WTC11 (cell line): ENCODE measurements at regions not wholly inside any gene's neighbourhood (a gene's known extent, or its start where the extent isn't known, plus 50 kb on each side); places are given as distances from the start of the nearest gene placed in this dataset.

Experiments used
- ATAC-seq: fragments of 200-7000 bp; cut with Tn5 transposase; 2 replicates; pipeline ENCODE4 v1.10.0; 2021; ENCODE audit warnings: mild to moderate bottlenecking, moderate library complexity
- CTCF ChIA-PET: fragments of 300-600 bp; sonication (Branson Sonifier 250); formaldehyde crosslinking; loops from one replicate; lab custom pipeline; 2021; ENCODE audit warnings: antibody characterized with exemption; lab: Charles Lee
- POLR2A ChIA-PET: fragments of 350-600 bp; sonication (Branson Sonifier 250); formaldehyde crosslinking; loops from one replicate; lab custom pipeline; 2021; ENCODE audit warnings: antibody characterized with exemption; lab: Charles Lee
- DNase-seq: peaks from one replicate; pipeline ENCODE4 v3.0.0; 2021; ENCODE audit warnings: low spot score
- H3K27ac Mint-ChIP-seq: 2 replicates; pipeline ENCODE4 v1.8.0; 2021; ENCODE audit warnings: mixed read lengths
- H3K27me3 Mint-ChIP-seq: 2 replicates; pipeline ENCODE4 v1.8.0; 2021; ENCODE audit warnings: low read depth, mild to moderate bottlenecking, moderate library complexity, mixed read lengths
- H3K36me3 Mint-ChIP-seq: 2 replicates; pipeline ENCODE4 v1.8.0; 2021; ENCODE audit warnings: mixed read lengths
- H3K4me1 Mint-ChIP-seq: 2 replicates; pipeline ENCODE4 v1.8.0; 2022; ENCODE audit warnings: mixed read lengths
- H3K4me3 Mint-ChIP-seq: 2 replicates; pipeline ENCODE4 v1.8.0; 2021; ENCODE audit warnings: mild to moderate bottlenecking, moderate library complexity, mixed read lengths
- H3K9me3 Mint-ChIP-seq: 2 replicates; pipeline ENCODE4 v1.8.0; 2021; ENCODE audit warnings: mixed read lengths
- CBFB ChIP-seq: sonication (generic); formaldehyde crosslinking; IDR thresholded peaks from 2 replicates; pipeline ENCODE4 v1.8.1; 2022; ENCODE audit warnings: mild to moderate bottlenecking, low read depth, missing genetic modification reagents
- EMX1 ChIP-seq: fragments of 250-450 bp; sonication (Bioruptor Pico); IDR thresholded peaks from 2 replicates; pipeline ENCODE4 v1.8.0; 2021; ENCODE audit warnings: mild to moderate bottlenecking
- ESRRA ChIP-seq: sonication (generic); formaldehyde crosslinking; IDR thresholded peaks from 2 replicates; pipeline ENCODE4 v1.8.1; 2022; ENCODE audit warnings: mild to moderate bottlenecking, missing genetic modification reagents, borderline replicate concordance
- FOXJ3 ChIP-seq: sonication (generic); formaldehyde crosslinking; IDR thresholded peaks from 2 replicates; pipeline ENCODE4 v1.9.0; 2021; ENCODE audit warnings: missing genetic modification reagents, mild to moderate bottlenecking, borderline replicate concordance
- FOXP1 ChIP-seq: sonication (generic); formaldehyde crosslinking; IDR thresholded peaks from 2 replicates; pipeline ENCODE4 v1.8.0; 2022; ENCODE audit warnings: missing genetic modification reagents, mild to moderate bottlenecking, moderate library complexity, borderline replicate concordance
- GABPB1 ChIP-seq: sonication (generic); formaldehyde crosslinking; IDR thresholded peaks from 2 replicates; pipeline ENCODE4 v1.8.1; 2023; ENCODE audit warnings: mild to moderate bottlenecking, missing genetic modification reagents
- MXD4 ChIP-seq: fragments of 250-450 bp; sonication (Bioruptor Pico); IDR thresholded peaks from 2 replicates; pipeline ENCODE4 v1.8.0; 2021; ENCODE audit warnings: mild to moderate bottlenecking, moderate library complexity, borderline replicate concordance
- NR1H2 ChIP-seq: sonication (generic); formaldehyde crosslinking; IDR thresholded peaks from 2 replicates; pipeline ENCODE4 v1.9.0; 2021; ENCODE audit warnings: mild to moderate bottlenecking, moderate library complexity, missing genetic modification reagents
- NR2C2 ChIP-seq: sonication (generic); formaldehyde crosslinking; IDR thresholded peaks from 2 replicates; pipeline ENCODE4 v1.8.0; 2022; ENCODE audit warnings: mild to moderate bottlenecking, missing genetic modification reagents
- RORB ChIP-seq: fragments of 250-450 bp; sonication (Bioruptor Pico); IDR thresholded peaks from 2 replicates; pipeline ENCODE4 v1.9.0; 2021; ENCODE audit warnings: mild to moderate bottlenecking
- SOX15 ChIP-seq: fragments of 250-450 bp; sonication (Bioruptor Pico); IDR thresholded peaks from 2 replicates; pipeline ENCODE4 v1.9.0; 2021; ENCODE audit warnings: mild to moderate bottlenecking
- TEAD1 ChIP-seq: sonication (generic); formaldehyde crosslinking; IDR thresholded peaks from 2 replicates; pipeline ENCODE4 v1.8.0; 2022; ENCODE audit warnings: mild to moderate bottlenecking, missing genetic modification reagents
- ZBTB21 ChIP-seq: sonication (generic); formaldehyde crosslinking; IDR thresholded peaks from 2 replicates; pipeline ENCODE4 v1.8.1; 2023; ENCODE audit warnings: mild to moderate bottlenecking, missing genetic modification reagents, borderline replicate concordance
- ZNF423 ChIP-seq: fragments of 250-450 bp; sonication (Bioruptor Pico); IDR thresholded peaks from 2 replicates; pipeline ENCODE4 v2.1.2; 2022; ENCODE audit warnings: mild to moderate bottlenecking, moderate library complexity
- TF ChIP-seq, protein P1 (sequence below): fragments of 250-450 bp; sonication (Bioruptor Pico); IDR thresholded peaks from 2 replicates; pipeline ENCODE4 v1.9.0; 2021; ENCODE audit warnings: mild to moderate bottlenecking
- TF ChIP-seq, protein P2 (sequence below): sonication (generic); formaldehyde crosslinking; IDR thresholded peaks from 2 replicates; pipeline ENCODE4 v1.8.0; 2023; ENCODE audit warnings: missing genetic modification reagents
- TF ChIP-seq, protein P3 (sequence below): sonication (generic); formaldehyde crosslinking; IDR thresholded peaks from 2 replicates; pipeline ENCODE4 v1.8.1; 2023; ENCODE audit warnings: mild to moderate bottlenecking, missing genetic modification reagents, moderate library complexity
- TF ChIP-seq, protein P4 (sequence below): fragments of 200-600 bp; IDR thresholded peaks from 2 replicates; pipeline ENCODE4 v1.8.0; 2022; ENCODE audit warnings: antibody characterized with exemption
- TF ChIP-seq, protein P5 (sequence below): fragments of 250-450 bp; sonication (Bioruptor Pico); conservative IDR thresholded peaks from 2 replicates; pipeline ENCODE4 v1.9.0; 2021; ENCODE audit warnings: mild to moderate bottlenecking
- TF ChIP-seq, protein P6 (sequence below): sonication (generic); formaldehyde crosslinking; IDR thresholded peaks from 2 replicates; pipeline ENCODE4 v1.8.1; 2022; ENCODE audit warnings: low read depth, missing genetic modification reagents, borderline replicate concordance

DNA sequence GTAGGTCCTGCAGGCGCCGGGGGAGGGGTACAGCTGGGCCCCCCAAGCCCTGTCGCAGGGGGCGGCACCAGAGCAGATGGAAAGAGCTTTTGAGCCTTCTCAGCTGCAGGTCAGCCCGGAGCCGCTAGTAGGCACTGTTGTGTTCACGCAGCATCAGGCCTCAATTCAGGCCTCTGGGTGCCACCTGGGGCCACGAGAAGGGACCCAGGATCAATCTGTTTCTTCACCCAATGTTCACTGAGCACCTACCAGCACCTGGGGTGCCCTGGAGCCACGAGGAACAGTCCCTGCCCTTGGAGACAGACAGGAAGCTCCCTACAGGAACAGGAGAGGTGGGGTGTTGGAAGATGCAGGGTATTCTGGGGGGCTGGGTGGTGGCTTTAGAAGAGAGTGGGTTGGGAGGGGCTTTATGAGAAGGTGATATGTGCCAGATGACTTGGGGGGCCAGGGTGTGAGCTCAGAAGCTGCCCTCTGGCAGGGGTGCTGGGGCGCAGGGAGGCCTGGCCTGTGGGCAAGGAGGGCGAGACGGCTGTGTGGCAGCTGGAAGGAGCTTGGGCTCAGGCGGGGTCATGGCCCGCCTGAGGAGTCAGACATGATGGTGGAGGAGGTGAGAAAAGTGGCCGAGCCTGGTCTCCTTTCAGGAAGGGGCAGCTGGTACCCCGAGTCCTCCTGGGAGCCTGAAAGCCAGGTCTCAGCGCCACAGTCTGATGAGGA, 121.9 kb upstream of the GSE1 start:
- POLR2A ChIA-PET: no interaction called here
- Mint-ChIP-seq H3K36me3 (no peaks in the 10 kb centered on the region), H3K27me3 (no peaks in the 10 kb centered on the region), H3K4me1 (peaks cover 17% of the 10 kb centered on the region)
- DNase-seq: peak; percentile 78
- TF ChIP-seq, protein P1, sequence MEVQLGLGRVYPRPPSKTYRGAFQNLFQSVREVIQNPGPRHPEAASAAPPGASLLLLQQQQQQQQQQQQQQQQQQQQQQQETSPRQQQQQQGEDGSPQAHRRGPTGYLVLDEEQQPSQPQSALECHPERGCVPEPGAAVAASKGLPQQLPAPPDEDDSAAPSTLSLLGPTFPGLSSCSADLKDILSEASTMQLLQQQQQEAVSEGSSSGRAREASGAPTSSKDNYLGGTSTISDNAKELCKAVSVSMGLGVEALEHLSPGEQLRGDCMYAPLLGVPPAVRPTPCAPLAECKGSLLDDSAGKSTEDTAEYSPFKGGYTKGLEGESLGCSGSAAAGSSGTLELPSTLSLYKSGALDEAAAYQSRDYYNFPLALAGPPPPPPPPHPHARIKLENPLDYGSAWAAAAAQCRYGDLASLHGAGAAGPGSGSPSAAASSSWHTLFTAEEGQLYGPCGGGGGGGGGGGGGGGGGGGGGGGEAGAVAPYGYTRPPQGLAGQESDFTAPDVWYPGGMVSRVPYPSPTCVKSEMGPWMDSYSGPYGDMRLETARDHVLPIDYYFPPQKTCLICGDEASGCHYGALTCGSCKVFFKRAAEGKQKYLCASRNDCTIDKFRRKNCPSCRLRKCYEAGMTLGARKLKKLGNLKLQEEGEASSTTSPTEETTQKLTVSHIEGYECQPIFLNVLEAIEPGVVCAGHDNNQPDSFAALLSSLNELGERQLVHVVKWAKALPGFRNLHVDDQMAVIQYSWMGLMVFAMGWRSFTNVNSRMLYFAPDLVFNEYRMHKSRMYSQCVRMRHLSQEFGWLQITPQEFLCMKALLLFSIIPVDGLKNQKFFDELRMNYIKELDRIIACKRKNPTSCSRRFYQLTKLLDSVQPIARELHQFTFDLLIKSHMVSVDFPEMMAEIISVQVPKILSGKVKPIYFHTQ (CRISPR knock-in tag): no peak
- no peak for TF ChIP-seq ESRRA (CRISPR knock-in tag)
- TF ChIP-seq, protein P2, sequence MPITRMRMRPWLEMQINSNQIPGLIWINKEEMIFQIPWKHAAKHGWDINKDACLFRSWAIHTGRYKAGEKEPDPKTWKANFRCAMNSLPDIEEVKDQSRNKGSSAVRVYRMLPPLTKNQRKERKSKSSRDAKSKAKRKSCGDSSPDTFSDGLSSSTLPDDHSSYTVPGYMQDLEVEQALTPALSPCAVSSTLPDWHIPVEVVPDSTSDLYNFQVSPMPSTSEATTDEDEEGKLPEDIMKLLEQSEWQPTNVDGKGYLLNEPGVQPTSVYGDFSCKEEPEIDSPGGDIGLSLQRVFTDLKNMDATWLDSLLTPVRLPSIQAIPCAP: no peak
- TF ChIP-seq EMX1: no peak
- TF ChIP-seq, protein P3, sequence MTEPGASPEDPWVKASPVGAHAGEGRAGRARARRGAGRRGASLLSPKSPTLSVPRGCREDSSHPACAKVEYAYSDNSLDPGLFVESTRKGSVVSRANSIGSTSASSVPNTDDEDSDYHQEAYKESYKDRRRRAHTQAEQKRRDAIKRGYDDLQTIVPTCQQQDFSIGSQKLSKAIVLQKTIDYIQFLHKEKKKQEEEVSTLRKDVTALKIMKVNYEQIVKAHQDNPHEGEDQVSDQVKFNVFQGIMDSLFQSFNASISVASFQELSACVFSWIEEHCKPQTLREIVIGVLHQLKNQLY: no peak
- TF ChIP-seq, protein P4, sequence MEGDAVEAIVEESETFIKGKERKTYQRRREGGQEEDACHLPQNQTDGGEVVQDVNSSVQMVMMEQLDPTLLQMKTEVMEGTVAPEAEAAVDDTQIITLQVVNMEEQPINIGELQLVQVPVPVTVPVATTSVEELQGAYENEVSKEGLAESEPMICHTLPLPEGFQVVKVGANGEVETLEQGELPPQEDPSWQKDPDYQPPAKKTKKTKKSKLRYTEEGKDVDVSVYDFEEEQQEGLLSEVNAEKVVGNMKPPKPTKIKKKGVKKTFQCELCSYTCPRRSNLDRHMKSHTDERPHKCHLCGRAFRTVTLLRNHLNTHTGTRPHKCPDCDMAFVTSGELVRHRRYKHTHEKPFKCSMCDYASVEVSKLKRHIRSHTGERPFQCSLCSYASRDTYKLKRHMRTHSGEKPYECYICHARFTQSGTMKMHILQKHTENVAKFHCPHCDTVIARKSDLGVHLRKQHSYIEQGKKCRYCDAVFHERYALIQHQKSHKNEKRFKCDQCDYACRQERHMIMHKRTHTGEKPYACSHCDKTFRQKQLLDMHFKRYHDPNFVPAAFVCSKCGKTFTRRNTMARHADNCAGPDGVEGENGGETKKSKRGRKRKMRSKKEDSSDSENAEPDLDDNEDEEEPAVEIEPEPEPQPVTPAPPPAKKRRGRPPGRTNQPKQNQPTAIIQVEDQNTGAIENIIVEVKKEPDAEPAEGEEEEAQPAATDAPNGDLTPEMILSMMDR: peak; percentile 86
- TF ChIP-seq, protein P5, sequence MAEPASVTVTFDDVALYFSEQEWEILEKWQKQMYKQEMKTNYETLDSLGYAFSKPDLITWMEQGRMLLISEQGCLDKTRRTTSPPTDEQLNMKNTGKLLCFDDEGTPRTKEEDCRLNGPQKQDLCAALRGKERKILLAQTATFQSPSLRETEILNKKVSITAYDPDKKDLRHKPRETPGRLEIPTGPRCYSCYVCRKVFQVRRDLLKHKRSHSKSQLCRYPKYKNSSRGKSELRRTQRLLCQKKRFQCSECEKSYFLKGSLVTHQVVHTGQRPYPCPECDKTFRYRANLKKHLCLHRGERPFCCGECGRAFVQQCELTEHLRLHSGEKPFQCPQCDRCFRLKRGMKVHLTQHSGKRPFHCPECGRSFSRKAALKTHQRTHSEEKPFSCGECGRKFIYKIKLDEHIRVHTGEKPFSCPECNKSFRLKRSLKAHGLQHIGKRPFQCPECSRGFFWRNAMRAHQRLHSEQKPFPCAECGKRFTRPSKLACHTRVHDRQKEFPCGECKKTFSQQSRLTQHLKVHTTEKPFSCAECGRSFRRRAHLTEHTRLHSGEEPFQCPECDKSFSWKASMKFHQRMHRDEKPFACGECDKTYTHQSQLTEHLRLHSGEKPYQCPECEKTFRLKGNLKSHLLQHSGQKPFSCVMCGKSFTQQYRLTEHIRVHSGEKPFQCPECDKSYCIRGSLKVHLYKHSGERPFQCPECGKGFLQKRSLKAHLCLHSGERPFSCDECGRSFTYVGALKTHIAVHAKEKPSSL (CRISPR knock-in tag): no peak
- no peak for TF ChIP-seq NR2C2 (CRISPR knock-in tag)
- TF ChIP-seq SOX15: no peak
- no peak for TF ChIP-seq TEAD1 (CRISPR knock-in tag)
- peak; percentile 33; the same call in 1 of the 2 replicates for TF ChIP-seq GABPB1 (CRISPR knock-in tag)
- no peak for TF ChIP-seq FOXP1 (CRISPR knock-in tag)
- TF ChIP-seq ZNF423 (CRISPR knock-in tag): no peak
- TF ChIP-seq MXD4: no peak
- TF ChIP-seq, all 79 proteins: peak for 2
- Mint-ChIP-seq H3K4me3 (no peak overlapping the region), H3K27ac (peak overlapping the region; percentile 90), H3K9me3 (no peaks in the 10 kb centered on the region)
- CTCF ChIA-PET: interaction anchor here (0.6 to 4.4 kb wide), 72 partner anchors 8 to 1507 kb away, joined by 3 to 66 read pairs (median 5); partner anchors contain the start of gene GSE1
- ATAC-seq: peak; percentile 66

DNA sequence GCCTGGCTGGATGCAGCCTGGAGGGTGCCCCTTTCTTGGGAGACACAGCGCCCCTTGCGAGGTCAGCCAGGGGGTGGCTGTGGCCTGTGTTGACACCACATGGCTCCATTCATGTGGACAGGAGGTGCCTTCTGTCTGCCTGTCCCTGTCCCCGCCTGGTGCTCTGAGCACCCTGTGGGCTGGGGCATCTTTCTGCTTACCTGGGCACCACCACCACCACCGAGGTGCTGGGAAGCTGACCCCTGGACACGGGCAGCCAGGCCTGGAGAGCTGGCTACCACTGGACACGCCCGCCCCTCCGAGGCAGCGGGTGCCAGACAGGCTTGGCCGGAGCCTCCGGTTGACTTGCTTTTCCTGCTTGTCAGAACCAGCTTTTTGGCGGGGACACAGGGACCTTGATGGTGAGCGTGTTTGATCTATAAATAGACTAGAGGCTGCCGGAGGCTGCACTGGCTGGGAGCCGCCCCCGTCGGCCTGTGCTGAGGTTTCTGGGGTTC, 121.3 kb upstream of the GSE1 start:
- no peak overlapping the region for H3K4me3 Mint-ChIP-seq
- H3K9me3 Mint-ChIP-seq: no peaks in the 10 kb centered on the region
- POLR2A ChIA-PET: interaction anchor here (0.6 kb wide), 1 partner anchor 134 kb away, joined by 3 read pairs; no protein-coding TSS in a partner anchor
- no peak overlapping the region for H3K27ac Mint-ChIP-seq
- H3K4me1 Mint-ChIP-seq: peaks cover 17% of the 10 kb centered on the region
- DNase-seq (no peak), ATAC-seq (no peak)
- no peaks in the 10 kb centered on the region for H3K36me3 Mint-ChIP-seq
- CTCF ChIA-PET: interaction anchor here (1.1 to 4.4 kb wide), 41 partner anchors 9 to 144 kb away, joined by 3 to 66 read pairs (median 9); partner anchors contain the start of gene GSE1
- no peaks in the 10 kb centered on the region for H3K27me3 Mint-ChIP-seq
- TF ChIP-seq ZBTB21 (CRISPR knock-in tag): no peak
- no peak for TF ChIP-seq RORB (CRISPR knock-in tag)
- no peak for TF ChIP-seq FOXJ3 (CRISPR knock-in tag)
- TF ChIP-seq EMX1: no peak
- TF ChIP-seq, protein P6, sequence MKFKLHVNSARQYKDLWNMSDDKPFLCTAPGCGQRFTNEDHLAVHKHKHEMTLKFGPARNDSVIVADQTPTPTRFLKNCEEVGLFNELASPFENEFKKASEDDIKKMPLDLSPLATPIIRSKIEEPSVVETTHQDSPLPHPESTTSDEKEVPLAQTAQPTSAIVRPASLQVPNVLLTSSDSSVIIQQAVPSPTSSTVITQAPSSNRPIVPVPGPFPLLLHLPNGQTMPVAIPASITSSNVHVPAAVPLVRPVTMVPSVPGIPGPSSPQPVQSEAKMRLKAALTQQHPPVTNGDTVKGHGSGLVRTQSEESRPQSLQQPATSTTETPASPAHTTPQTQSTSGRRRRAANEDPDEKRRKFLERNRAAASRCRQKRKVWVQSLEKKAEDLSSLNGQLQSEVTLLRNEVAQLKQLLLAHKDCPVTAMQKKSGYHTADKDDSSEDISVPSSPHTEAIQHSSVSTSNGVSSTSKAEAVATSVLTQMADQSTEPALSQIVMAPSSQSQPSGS (CRISPR knock-in tag): no peak
- TF ChIP-seq NR1H2: no peak
- no peak for TF ChIP-seq CBFB (CRISPR knock-in tag)
